ENCODE measurements at regions not wholly inside any gene's neighbourhood (a gene's known extent, or its start where the extent isn't known, plus 50 kb on each side); places are given as distances from the start of the nearest gene placed in this dataset.

DNA sequence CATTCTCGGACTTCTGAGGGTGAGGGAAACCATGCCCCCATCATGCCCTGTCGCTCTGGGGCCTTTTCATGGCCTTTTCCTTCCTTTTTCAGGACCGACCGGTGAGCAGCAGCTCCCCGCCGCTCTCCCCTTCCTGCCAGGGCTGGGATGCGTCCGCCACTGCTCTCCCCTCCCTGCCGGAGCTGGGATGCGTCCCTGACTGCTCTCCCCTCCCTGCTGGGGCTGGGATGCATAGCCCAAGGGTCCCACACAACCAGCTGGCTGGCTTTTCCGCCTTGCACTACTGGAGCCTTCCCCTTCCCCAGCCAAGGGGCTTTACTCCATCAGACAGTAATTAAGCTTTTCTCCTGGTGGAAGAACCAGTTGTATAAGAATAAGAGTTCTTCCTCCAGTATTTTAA lies 129.7 kb upstream of the COBL start:
- ChIA-PET CTCF (no interaction called here), POLR2A (ENCODE audit: unreplicated experiment) (no interaction called here)
- no peak for TF ChIP-seq RAD21 (IDR thresholded peaks at IDR 0.05; ENCODE audit: low read length)
- TF ChIP-seq CHD1 (IDR thresholded peaks at IDR 0.05; ENCODE audit: low read depth, low read length): no peak
- TF ChIP-seq NFE2L2 (IDR thresholded peaks at IDR 0.05; ENCODE audit: low read depth, low read length): no peak
- no peak for TF ChIP-seq FOS (IDR thresholded peaks at IDR 0.05; ENCODE audit: low read depth, low read length)
- TF ChIP-seq POLR2A (IDR thresholded peaks at IDR 0.05; ENCODE audit: low read depth, low read length): no peak
- TF ChIP-seq CEBPB (IDR thresholded peaks at IDR 0.05; ENCODE audit: low read depth, low read length): no peak
- no peak for TF ChIP-seq MXI1 (IDR thresholded peaks at IDR 0.05; ENCODE audit: borderline replicate concordance, low read depth, low read length)
- TF ChIP-seq, protein P1, sequence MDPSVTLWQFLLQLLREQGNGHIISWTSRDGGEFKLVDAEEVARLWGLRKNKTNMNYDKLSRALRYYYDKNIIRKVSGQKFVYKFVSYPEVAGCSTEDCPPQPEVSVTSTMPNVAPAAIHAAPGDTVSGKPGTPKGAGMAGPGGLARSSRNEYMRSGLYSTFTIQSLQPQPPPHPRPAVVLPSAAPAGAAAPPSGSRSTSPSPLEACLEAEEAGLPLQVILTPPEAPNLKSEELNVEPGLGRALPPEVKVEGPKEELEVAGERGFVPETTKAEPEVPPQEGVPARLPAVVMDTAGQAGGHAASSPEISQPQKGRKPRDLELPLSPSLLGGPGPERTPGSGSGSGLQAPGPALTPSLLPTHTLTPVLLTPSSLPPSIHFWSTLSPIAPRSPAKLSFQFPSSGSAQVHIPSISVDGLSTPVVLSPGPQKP (IDR thresholded peaks at IDR 0.05; ENCODE audit: borderline replicate concordance, low read depth, low read length): no peak
- no peak for TF ChIP-seq SMC3 (IDR thresholded peaks at IDR 0.05; ENCODE audit: low read depth, low read length)
- TF ChIP-seq, protein P2, sequence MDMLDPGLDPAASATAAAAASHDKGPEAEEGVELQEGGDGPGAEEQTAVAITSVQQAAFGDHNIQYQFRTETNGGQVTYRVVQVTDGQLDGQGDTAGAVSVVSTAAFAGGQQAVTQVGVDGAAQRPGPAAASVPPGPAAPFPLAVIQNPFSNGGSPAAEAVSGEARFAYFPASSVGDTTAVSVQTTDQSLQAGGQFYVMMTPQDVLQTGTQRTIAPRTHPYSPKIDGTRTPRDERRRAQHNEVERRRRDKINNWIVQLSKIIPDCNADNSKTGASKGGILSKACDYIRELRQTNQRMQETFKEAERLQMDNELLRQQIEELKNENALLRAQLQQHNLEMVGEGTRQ (IDR thresholded peaks at IDR 0.05; ENCODE audit: low read depth, low read length): no peak
- no peak for TF ChIP-seq RCOR1 (IDR thresholded peaks at IDR 0.05; ENCODE audit: insufficient replicate concordance, low read length)
- no peak for TF ChIP-seq BHLHE40 (IDR thresholded peaks at IDR 0.05; ENCODE audit: low read depth, low read length)
- TF ChIP-seq MAFK (IDR thresholded peaks at IDR 0.05; ENCODE audit: low read depth, low read length): no peak
- TF ChIP-seq, protein P3, sequence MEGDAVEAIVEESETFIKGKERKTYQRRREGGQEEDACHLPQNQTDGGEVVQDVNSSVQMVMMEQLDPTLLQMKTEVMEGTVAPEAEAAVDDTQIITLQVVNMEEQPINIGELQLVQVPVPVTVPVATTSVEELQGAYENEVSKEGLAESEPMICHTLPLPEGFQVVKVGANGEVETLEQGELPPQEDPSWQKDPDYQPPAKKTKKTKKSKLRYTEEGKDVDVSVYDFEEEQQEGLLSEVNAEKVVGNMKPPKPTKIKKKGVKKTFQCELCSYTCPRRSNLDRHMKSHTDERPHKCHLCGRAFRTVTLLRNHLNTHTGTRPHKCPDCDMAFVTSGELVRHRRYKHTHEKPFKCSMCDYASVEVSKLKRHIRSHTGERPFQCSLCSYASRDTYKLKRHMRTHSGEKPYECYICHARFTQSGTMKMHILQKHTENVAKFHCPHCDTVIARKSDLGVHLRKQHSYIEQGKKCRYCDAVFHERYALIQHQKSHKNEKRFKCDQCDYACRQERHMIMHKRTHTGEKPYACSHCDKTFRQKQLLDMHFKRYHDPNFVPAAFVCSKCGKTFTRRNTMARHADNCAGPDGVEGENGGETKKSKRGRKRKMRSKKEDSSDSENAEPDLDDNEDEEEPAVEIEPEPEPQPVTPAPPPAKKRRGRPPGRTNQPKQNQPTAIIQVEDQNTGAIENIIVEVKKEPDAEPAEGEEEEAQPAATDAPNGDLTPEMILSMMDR (conservative IDR thresholded peaks at IDR 0.05; ENCODE audit: low read depth, low read length): no peak
- TF ChIP-seq MAZ (IDR thresholded peaks at IDR 0.05; ENCODE audit: borderline replicate concordance, low read depth, low read length): no peak
- TF ChIP-seq RFX5 (IDR thresholded peaks at IDR 0.05; ENCODE audit: low read depth, low read length): no peak
- H2BK120ac ChIP-seq (ENCODE audit: low read depth, low read length): no peak overlapping the region
- H3K56ac ChIP-seq (ENCODE audit: extremely low read depth, insufficient read depth, low read length): no peak overlapping the region
- no peak overlapping the region for H3K4ac ChIP-seq (ENCODE audit: low read depth, low read length)
- no peak overlapping the region for H4K91ac ChIP-seq (ENCODE audit: insufficient read depth, low read depth, low read length)
- H2BK15ac ChIP-seq (ENCODE audit: low read depth, low read length): no peak overlapping the region
- no peaks in the 10 kb centered on the region for H3K36me3 ChIP-seq (ENCODE audit: control insufficient read depth, insufficient read depth, low read length)
- H4K20me1 ChIP-seq (ENCODE audit: insufficient read depth, low read length): no peaks in the 10 kb centered on the region
- DNase-seq: no peak
- H3K18ac ChIP-seq (ENCODE audit: low read depth, low read length): no peak overlapping the region
- intact Hi-C loops (cut with micrococcal nuclease) (no loop called here), dilution Hi-C loops (cut with HindIII; ENCODE audit: low sequenced_read_pairs, unreplicated experiment) (no loop called here), in situ Hi-C loops (cut with MboI; ENCODE audit: low sequenced_read_pairs) (no loop called here)
- no peak overlapping the region for H3K27ac ChIP-seq (ENCODE audit: insufficient read depth, low read length)
- no peak overlapping the region for H3K4me3 ChIP-seq (ENCODE audit: insufficient read depth, low read depth, low read length)
- no peak overlapping the region for H2AK5ac ChIP-seq (ENCODE audit: low read depth, low read length)
- H3K9me1 ChIP-seq (ENCODE audit: insufficient read depth, low read length): no peaks in the 10 kb centered on the region
- no peak overlapping the region for H3K23ac ChIP-seq (ENCODE audit: low read depth, low read length)
- H3K27me3 ChIP-seq (ENCODE audit: control insufficient read depth, insufficient read depth, low read length): no peaks in the 10 kb centered on the region
- H3K14ac ChIP-seq (replicated peaks; ENCODE audit: low read depth, low read length): no peak overlapping the region
- H2AK9ac ChIP-seq (replicated peaks; ENCODE audit: low read depth, low read length, poor library complexity): no peak overlapping the region
- H3K4me1 ChIP-seq (ENCODE audit: control insufficient read depth, insufficient read depth, low read length): no peaks in the 10 kb centered on the region
- no peak overlapping the region for H2AFZ ChIP-seq (replicated peaks; ENCODE audit: low read length, poor library complexity)
- H4K8ac ChIP-seq (ENCODE audit: low read depth in 2 of 2, low read length in 2 of 2): no peak overlapping the region
- no peaks in the 10 kb centered on the region for H3K79me1 ChIP-seq (ENCODE audit: low read depth in 1 of 2, low read length in 2 of 2)
- no peak overlapping the region for H3K9ac ChIP-seq (ENCODE audit: low read depth, low read length)
- no peak overlapping the region for H2BK5ac ChIP-seq (ENCODE audit: low read depth, low read length, poor library complexity, severe bottlenecking)
- no peak overlapping the region for H3K4me2 ChIP-seq (ENCODE audit: low read depth, low read length)
- no peak overlapping the region for H2BK20ac ChIP-seq (ENCODE audit: low read depth, low read length)
- no peak overlapping the region for H4K5ac ChIP-seq (ENCODE audit: low read depth, low read length)
- H3K9me3 ChIP-seq (ENCODE audit: control insufficient read depth, insufficient read depth, low read length): peaks cover 14% of the 10 kb centered on the region
- no peak for ATAC-seq (ENCODE audit: low read depth)
- no TSS peak for BruUV-seq (replicated peaks)
- WGBS, 2 experiments (ENCODE audit: extremely low coverage in 2 of 2, insufficient read length in 1 of 2): 0% methylated on average over 1 of the region's 11 CpGs; no CpG with 5 or more reads in 1 of the 2 experiments
